ENCODE measurements at regions not wholly inside any gene's neighbourhood (a gene's known extent, or its start where the extent isn't known, plus 50 kb on each side); places are given as distances from the start of the nearest gene placed in this dataset.
"Not testable (repeated sequence)": the region's sequence is repeated elsewhere in the genome, so short reads cannot be mapped to it uniquely, and the experiment has no call there.

GRCh38 chr7:96915029-96915428 is 90.3 kb upstream of the DLX6 start:
- 27 to 30% methylated on average over 1 of the region's 1 CpG for WGBS, 2 donors
- FAIRE-seq: no peak
- intact Hi-C loops (cut with DNase I): no loop called here
- Histone ChIP-seq H3K27ac (no peak overlapping the region), H3K9me3 (no peaks in the 10 kb centered on the region), H3K4me1 (no peaks in the 10 kb centered on the region), H3K4me3 (no peak overlapping the region), H3K27me3 (peaks cover 0 to 10% (median 0%) of the 10 kb centered on the region in 4 donors), H3K36me3 (no peaks in the 10 kb centered on the region)
- no peak for TF ChIP-seq CTCF (IDR thresholded peaks at IDR 0.05)
- no peak for DNase-seq
- ATAC-seq: no peak

- ATAC-seq (no peak), FAIRE-seq (no peak), DNase-seq (no peak)
- no peaks in the 10 kb centered on the region for H3K27me3 ChIP-seq
- no peak for TF ChIP-seq CTCF (IDR thresholded peaks at IDR 0.05)
- no peak overlapping the region for H3K4me3 ChIP-seq
- no peaks in the 10 kb centered on the region for H3K4me1 ChIP-seq
- intact Hi-C loops (cut with DNase I): no loop called here
- no peak overlapping the region for H3K27ac ChIP-seq
- H3K9me3 ChIP-seq: no peaks in the 10 kb centered on the region
- no peaks in the 10 kb centered on the region for H3K36me3 ChIP-seq
Measured at GRCh38 chr7:96920064-96920463, 85.3 kb upstream of the DLX6 start.

GRCh38 chr7:96920713-96921112 is 84.6 kb upstream of the DLX6 start:
- intact Hi-C loops (cut with DNase I): no loop called here
- Histone ChIP-seq H3K36me3 (no peaks in the 10 kb centered on the region), H3K9me3 (no peaks in the 10 kb centered on the region), H3K4me3 (no peak overlapping the region), H3K4me1 (no peaks in the 10 kb centered on the region), H3K27me3 (no peaks in the 10 kb centered on the region), H3K27ac (no peak overlapping the region)
- FAIRE-seq (no peak), ATAC-seq (no peak), DNase-seq (no peak)
- no peak for TF ChIP-seq CTCF (IDR thresholded peaks at IDR 0.05)
- 62 to 81% methylated on average over 1 of the region's 1 CpG for WGBS, 2 donors

- FAIRE-seq (no peak), ATAC-seq (no peak), DNase-seq (no peak)
- 51 to 59% methylated on average over 5 of the region's 5 CpGs for WGBS, 2 donors
- TF ChIP-seq CTCF (IDR thresholded peaks at IDR 0.05): no peak
- Histone ChIP-seq H3K27ac (no peak overlapping the region), H3K36me3 (no peaks in the 10 kb centered on the region), H3K9me3 (no peaks in the 10 kb centered on the region), H3K4me1 (no peaks in the 10 kb centered on the region), H3K27me3 (no peaks in the 10 kb centered on the region), H3K4me3 (no peak overlapping the region)
- intact Hi-C loops (cut with DNase I): no loop called here
Measured at GRCh38 chr7:96921231-96921630, 84.1 kb upstream of the DLX6 start.

GRCh38 chr7:96921771-96922170 is 83.6 kb upstream of the DLX6 start:
- H3K4me3 ChIP-seq: no peak overlapping the region
- no peak overlapping the region for H3K27ac ChIP-seq
- no peak for TF ChIP-seq CTCF (IDR thresholded peaks at IDR 0.05)
- H3K27me3 ChIP-seq: no peaks in the 10 kb centered on the region
- DNase-seq (no peak), ATAC-seq (no peak), FAIRE-seq (no peak)
- no peaks in the 10 kb centered on the region for H3K36me3 ChIP-seq
- no peaks in the 10 kb centered on the region for H3K4me1 ChIP-seq
- intact Hi-C loops (cut with DNase I): no loop called here
- WGBS, 2 donors: 40 to 41% methylated on average over 3 of the region's 3 CpGs
- no peaks in the 10 kb centered on the region for H3K9me3 ChIP-seq

GRCh38 chr7:96923345-96923744 is 82.0 kb upstream of the DLX6 start:
- H3K4me1 ChIP-seq; H3K27me3 ChIP-seq; H3K36me3 ChIP-seq; DNase-seq; H3K27ac ChIP-seq; ATAC-seq; H3K4me3 ChIP-seq; H3K9me3 ChIP-seq; intact Hi-C loops (cut with DNase I); FAIRE-seq: not testable (repeated sequence)
